ENCODE measurements at regions not wholly inside any gene's neighbourhood (a gene's known extent, or its start where the extent isn't known, plus 50 kb on each side); places are given as distances from the start of the nearest gene placed in this dataset.

- ATAC-seq (no peak), DNase-seq (no peak)
- no peaks in the 10 kb centered on the region for H3F3A ChIP-seq (ENCODE audit: low read length, unreplicated experiment)
- H3K36me3 ChIP-seq (ENCODE audit: low read depth, low read length): no peaks in the 10 kb centered on the region
- H4K20me1 ChIP-seq (ENCODE audit: low read length): no peaks in the 10 kb centered on the region
- intact Hi-C loops (cut with micrococcal nuclease): no loop called here
- ChIA-PET CTCF (no interaction called here), POLR2A (ENCODE audit: unreplicated experiment) (no interaction called here)
- TF ChIP-seq EZH2 (IDR thresholded peaks at IDR 0.05; ENCODE audit: low read length, unreplicated experiment) (no peak), EZH2phosphoT487 (IDR thresholded peaks at IDR 0.05; ENCODE audit: borderline replicate concordance, low read length) (no peak)
- H3K79me2 ChIP-seq (ENCODE audit: low read length): no peaks in the 10 kb centered on the region
- H2AFZ ChIP-seq (ENCODE audit: low read length): no peak overlapping the region
- no peaks in the 10 kb centered on the region for H3K9me2 ChIP-seq (replicated peaks; ENCODE audit: low read length)
- H3K27me3 ChIP-seq (ENCODE audit: low read length): no peaks in the 10 kb centered on the region
- no peak overlapping the region for H3K4me3 ChIP-seq (ENCODE audit: low read length)
- H3K9ac ChIP-seq (ENCODE audit: low read length): no peak overlapping the region
- no TSS peak for BruUV-seq (replicated peaks)
- no peaks in the 10 kb centered on the region for H3K4me1 ChIP-seq (ENCODE audit: insufficient read depth, low read length)
- no peaks in the 10 kb centered on the region for H3K9me3 ChIP-seq (ENCODE audit: low read length)
- no peak overlapping the region for H3K4me2 ChIP-seq (ENCODE audit: low read length)
- H3K27ac ChIP-seq (ENCODE audit: low read length): no peak overlapping the region
These were observed 542.5 kb downstream of the SUCLG1 start for GRCh38 chr2:83916559-83916958.

- no peaks in the 10 kb centered on the region for H3F3A ChIP-seq (ENCODE audit: low read length, unreplicated experiment)
- no peak for DNase-seq
- no peak overlapping the region for H3K4me2 ChIP-seq (ENCODE audit: low read length)
- ATAC-seq: no peak
- H3K36me3 ChIP-seq (ENCODE audit: low read depth, low read length): no peaks in the 10 kb centered on the region
- no peak overlapping the region for H3K9ac ChIP-seq (ENCODE audit: low read length)
- H3K4me3 ChIP-seq (ENCODE audit: low read length): no peak overlapping the region
- no peaks in the 10 kb centered on the region for H3K9me3 ChIP-seq (ENCODE audit: low read length)
- H4K20me1 ChIP-seq (ENCODE audit: low read length): no peaks in the 10 kb centered on the region
- no TSS peak for BruUV-seq (replicated peaks)
- ChIA-PET POLR2A (ENCODE audit: unreplicated experiment) (no interaction called here), CTCF (no interaction called here)
- intact Hi-C loops (cut with micrococcal nuclease): no loop called here
- H3K9me2 ChIP-seq (replicated peaks; ENCODE audit: low read length): no peaks in the 10 kb centered on the region
- TF ChIP-seq EZH2phosphoT487 (IDR thresholded peaks at IDR 0.05; ENCODE audit: borderline replicate concordance, low read length) (no peak), CTCF (conservative IDR thresholded peaks at IDR 0.05; ENCODE audit: low read depth, low read length) (no peak)
- H3K79me2 ChIP-seq (ENCODE audit: low read length): no peaks in the 10 kb centered on the region
- H3K27ac ChIP-seq (ENCODE audit: low read length): no peak overlapping the region
- H3K4me1 ChIP-seq (ENCODE audit: insufficient read depth, low read length): no peaks in the 10 kb centered on the region
- no peak overlapping the region for H2AFZ ChIP-seq (ENCODE audit: low read length)
- H3K27me3 ChIP-seq (ENCODE audit: low read length): no peaks in the 10 kb centered on the region
These were observed 543.7 kb downstream of the SUCLG1 start for GRCh38 chr2:83915381-83915780.

GRCh38 chr2:83908750-83909149 lies 550.3 kb downstream of the SUCLG1 start:
- Histone ChIP-seq H3K36me3 (ENCODE audit: low read depth, low read length) (no peaks in the 10 kb centered on the region), H3K4me1 (ENCODE audit: insufficient read depth, low read length) (no peaks in the 10 kb centered on the region), H3K4me3 (ENCODE audit: low read length) (no peak overlapping the region), H3K4me2 (ENCODE audit: low read length) (no peak overlapping the region), H3K9me3 (ENCODE audit: low read length) (no peaks in the 10 kb centered on the region), H4K20me1 (ENCODE audit: low read length) (no peaks in the 10 kb centered on the region), H2AFZ (ENCODE audit: low read length) (no peak overlapping the region), H3K9ac (ENCODE audit: low read length) (no peak overlapping the region), H3F3A (ENCODE audit: low read length, unreplicated experiment) (no peaks in the 10 kb centered on the region), H3K27ac (ENCODE audit: low read length) (no peak overlapping the region), H3K79me2 (ENCODE audit: low read length) (no peaks in the 10 kb centered on the region), H3K27me3 (ENCODE audit: low read length) (no peaks in the 10 kb centered on the region), H3K9me2 (replicated peaks; ENCODE audit: low read length) (no peaks in the 10 kb centered on the region)
- TF ChIP-seq EZH2phosphoT487 (IDR thresholded peaks at IDR 0.05; ENCODE audit: borderline replicate concordance, low read length) (no peak), CTCF (conservative IDR thresholded peaks at IDR 0.05; ENCODE audit: low read depth, low read length) (no peak), EZH2 (IDR thresholded peaks at IDR 0.05; ENCODE audit: low read length, unreplicated experiment) (no peak)
- POLR2A ChIA-PET (ENCODE audit: unreplicated experiment): no interaction called here
- CTCF ChIA-PET: no interaction called here
- BruUV-seq (replicated peaks): no TSS peak
- no peak for ATAC-seq
- peak; percentile 2 for DNase-seq
- intact Hi-C loops (cut with micrococcal nuclease): no loop called here
